HL-60 (cell line): ENCODE measurements at regions not wholly inside any gene's neighbourhood (a gene's known extent, or its start where the extent isn't known, plus 50 kb on each side); places are given as distances from the start of the nearest gene placed in this dataset.

Experiments
- DNase-seq, 2 experiments: peaks; one replicate each; pipeline ENCODE4 v3.0.0-alpha.2; 2010 to 2020; ENCODE audit warnings: low read depth in 1 of 2, low spot score in 1 of 2
- H3K27ac ChIP-seq: fragments of 250-450 bp; sonication (Bioruptor Pico); replicated peaks from 2 replicates; pipeline ENCODE4 v1.5.1; 2020; ENCODE audit warnings: mild to moderate bottlenecking, moderate library complexity
- H3K27me3 ChIP-seq: fragments of 250-450 bp; sonication (Bioruptor Pico); 2 replicates; pipeline ENCODE4 v1.5.1; 2021; ENCODE audit warnings: mild to moderate bottlenecking, moderate library complexity; ENCODE audit not compliant: insufficient read depth, poor library complexity, severe bottlenecking
- H3K4me3 ChIP-seq: replicated peaks from 2 replicates; pipeline ENCODE4 v1.5.1; 2011; ENCODE audit warnings: mild to moderate bottlenecking, control low read depth, low read length; ENCODE audit not compliant: insufficient read depth
- CTCF ChIP-seq: IDR thresholded peaks from one replicate; pipeline ENCODE4 v1.5.1; 2011; ENCODE audit warnings: low read length, control low read depth, inconsistent platforms; ENCODE audit not compliant: insufficient read depth
- GABPA ChIP-seq: IDR thresholded peaks from 2 replicates; pipeline ENCODE4 v1.6.1; 2012; ENCODE audit warnings: low read depth
- POLR2AphosphoS5 ChIP-seq: IDR thresholded peaks from 2 replicates; pipeline ENCODE4 v1.6.1; 2012; ENCODE audit warnings: low read depth
- REST ChIP-seq: IDR thresholded peaks from 2 replicates; pipeline ENCODE4 v1.6.1; 2012; ENCODE audit warnings: low read depth; ENCODE audit not compliant: insufficient replicate concordance
- SPI1 ChIP-seq: IDR thresholded peaks from 2 replicates; pipeline ENCODE4 v1.6.1; 2012; ENCODE audit warnings: low read depth, mild to moderate bottlenecking, borderline replicate concordance

GRCh38 chr3:30107531-30107930, 498.9 kb upstream of the TGFBR2 start:
- Histone ChIP-seq H3K4me3 (no peak overlapping the region), H3K27me3 (no peaks in the 10 kb centered on the region), H3K27ac (no peak overlapping the region)
- no peak for DNase-seq
- no peak for TF ChIP-seq GABPA
- TF ChIP-seq POLR2AphosphoS5, result no peak
- TF ChIP-seq SPI1, result no peak
- TF ChIP-seq CTCF, result no peak
- TF ChIP-seq REST, result no peak

- no peak for DNase-seq
- H3K27ac ChIP-seq, result no peak overlapping the region
- no peak overlapping the region for H3K4me3 ChIP-seq
- H3K27me3 ChIP-seq, result no peaks in the 10 kb centered on the region
- peak; percentile 28; the same call in 1 of the 2 replicates for TF ChIP-seq SPI1
- no peak for TF ChIP-seq REST
These were observed 494.0 kb upstream of the TGFBR2 start for GRCh38 chr3:30112411-30112810.

GRCh38 chr3:30112902-30113484, 493.4 kb upstream of the TGFBR2 start:
- DNase-seq, result peak; percentile 3 to 45
- no peak overlapping the region for H3K27ac ChIP-seq
- no peak overlapping the region for H3K4me3 ChIP-seq
- TF ChIP-seq SPI1 (peak; percentile 57; the same call in 1 of the 2 replicates), CTCF (peak; percentile 1), GABPA (no peak)
- H3K27me3 ChIP-seq, result no peaks in the 10 kb centered on the region

GRCh38 chr3:30113906-30114305, 492.5 kb upstream of the TGFBR2 start:
- Histone ChIP-seq H3K4me3 (no peak overlapping the region), H3K27me3 (no peaks in the 10 kb centered on the region), H3K27ac (no peak overlapping the region)
- no peak for TF ChIP-seq POLR2AphosphoS5
- DNase-seq, result no peak

GRCh38 chr3:30114918-30115317, 491.5 kb upstream of the TGFBR2 start:
- Histone ChIP-seq H3K27me3 (no peaks in the 10 kb centered on the region), H3K27ac (no peak overlapping the region), H3K4me3 (no peak overlapping the region)
- no peak for DNase-seq
- no peak for TF ChIP-seq SPI1
- no peak for TF ChIP-seq POLR2AphosphoS5
- TF ChIP-seq REST, result no peak
- no peak for TF ChIP-seq CTCF
- TF ChIP-seq GABPA, result no peak
